T follicular helper cell (primary cell): ENCODE measurements at regions not wholly inside any gene's neighbourhood (a gene's known extent, or its start where the extent isn't known, plus 50 kb on each side); places are given as distances from the start of the nearest gene placed in this dataset.
"Not testable (repeated sequence)": the region's sequence is repeated elsewhere in the genome, so short reads cannot be mapped to it uniquely, and the experiment has no call there.

ENCODE experiments used
- DNase-seq: peaks from one replicate; pipeline ENCODE4 v3.0.0-alpha.2; 2020; ENCODE audit warnings: low read depth

DNA sequence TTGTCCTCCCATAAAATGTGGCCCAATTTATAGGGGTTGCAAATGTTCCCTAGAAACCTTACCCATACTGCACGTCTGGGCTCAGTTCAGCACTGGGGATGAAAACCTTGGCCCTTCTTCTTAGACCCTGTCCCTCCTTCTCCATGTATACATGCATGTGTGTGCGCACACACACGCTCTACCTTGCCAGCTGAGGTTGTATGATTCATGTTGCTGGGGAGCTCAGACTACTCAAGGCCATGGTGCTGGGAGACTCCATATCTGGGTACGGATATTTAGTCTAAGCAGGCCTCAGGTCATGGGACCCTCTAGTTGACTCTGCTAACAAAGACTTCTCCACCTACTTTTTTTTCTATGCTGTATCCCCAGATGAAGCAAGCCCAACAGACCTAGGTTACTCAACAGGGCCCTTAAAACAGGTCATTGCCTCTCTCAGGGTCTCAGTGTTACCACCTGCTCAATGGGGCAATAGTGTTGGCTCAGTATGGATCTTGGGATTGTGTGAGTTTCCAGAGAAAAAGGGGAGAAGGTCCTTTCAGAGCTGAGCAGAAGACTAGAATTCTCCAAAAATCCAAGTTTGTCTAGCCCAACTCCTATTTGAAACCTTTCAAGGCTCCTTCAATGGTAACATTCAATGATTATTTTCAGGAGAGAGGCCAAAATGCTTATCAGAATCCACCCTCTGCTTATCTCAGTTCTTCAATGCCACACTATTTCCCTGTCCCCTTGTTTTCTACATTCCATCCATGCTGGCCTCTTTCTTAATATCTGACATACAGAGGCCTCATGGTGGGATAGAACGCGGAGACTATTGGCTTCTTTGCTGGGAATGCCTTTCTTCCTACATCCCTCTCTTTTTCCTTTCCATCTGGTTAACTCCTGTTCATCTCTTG, 123.6 kb upstream of the PITX1 start:
- no peak for DNase-seq

DNA sequence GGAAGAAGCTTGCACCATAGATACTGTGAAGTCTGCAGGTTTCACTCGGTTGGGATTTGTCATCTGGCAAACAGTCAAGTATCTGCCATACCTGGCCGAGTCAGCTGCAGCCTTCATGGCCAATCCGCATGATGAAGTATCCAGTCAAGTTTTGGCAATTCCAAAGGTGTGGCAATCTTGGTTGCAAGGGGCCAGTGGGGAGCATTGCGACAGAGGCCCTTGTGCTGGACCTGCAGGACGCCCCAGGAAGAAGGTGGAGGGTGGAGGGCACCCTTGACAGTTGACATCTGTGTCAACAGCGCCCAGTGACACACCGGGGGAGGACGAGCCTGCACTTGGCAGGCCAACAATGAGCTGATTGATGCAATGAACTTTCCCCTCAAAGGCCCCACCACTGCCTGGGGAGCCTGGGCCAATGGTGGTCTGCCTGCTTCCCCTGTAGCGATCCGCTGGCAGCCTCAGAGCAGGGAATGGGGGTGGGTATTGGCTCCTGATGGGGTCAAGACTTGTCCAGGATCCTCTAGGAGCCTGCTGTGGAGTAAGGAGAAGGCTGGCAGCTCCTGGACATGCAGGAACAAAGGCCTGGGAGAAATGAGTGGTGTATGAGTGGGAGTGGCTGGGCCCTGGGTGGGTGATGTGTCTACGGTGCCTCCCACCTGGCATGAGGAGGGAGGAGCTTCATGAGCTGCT, 122.8 kb upstream of the PITX1 start:
- DNase-seq: no peak

DNA sequence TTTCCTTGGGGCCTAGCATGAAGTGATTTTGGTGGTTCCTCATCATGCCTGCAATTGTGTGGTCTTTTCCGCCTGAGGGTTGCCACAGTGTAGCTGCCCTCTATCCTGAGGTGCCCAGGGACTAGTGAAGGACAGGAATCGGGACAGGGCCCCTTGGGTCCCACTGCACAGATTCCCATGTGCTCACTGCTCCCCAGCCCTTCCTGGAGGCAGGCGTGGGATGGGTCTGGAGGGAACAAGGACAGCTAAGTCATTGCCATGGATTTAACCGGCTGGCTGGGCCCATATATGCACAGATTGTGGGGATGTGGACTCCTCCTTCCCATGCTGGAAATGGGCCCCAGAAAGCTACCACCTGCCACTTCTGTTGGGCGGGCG, 122.3 kb upstream of the PITX1 start:
- no peak for DNase-seq

DNA sequence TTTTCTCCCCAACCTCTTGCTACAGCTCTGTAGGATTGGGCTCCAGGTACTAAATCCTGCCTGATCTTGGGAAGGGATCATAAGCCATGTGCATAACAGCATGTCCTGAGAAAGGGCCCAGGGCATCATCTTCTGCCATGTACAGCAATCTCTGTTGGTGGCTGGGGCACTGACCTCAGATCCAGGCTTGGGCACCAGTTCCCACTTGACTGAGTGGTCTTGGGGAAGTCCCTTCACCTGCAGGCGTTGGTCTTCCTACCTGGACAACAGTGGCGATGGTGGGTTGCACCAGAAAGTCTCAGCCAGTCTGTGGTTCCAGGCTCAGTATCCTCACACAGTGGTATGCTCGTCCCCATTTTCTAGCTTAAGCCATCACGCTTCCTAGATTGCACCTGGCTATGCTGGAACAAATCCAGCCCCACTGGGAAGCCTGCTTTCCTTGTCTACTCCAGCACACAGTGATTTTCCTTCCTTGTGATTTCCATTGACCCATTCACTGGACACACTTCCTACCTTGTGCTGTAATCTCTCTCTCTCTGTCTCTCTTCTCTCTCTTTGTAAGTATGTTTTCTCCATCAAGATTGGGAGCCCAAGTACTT, 121.7 kb upstream of the PITX1 start:
- DNase-seq: no peak

DNA sequence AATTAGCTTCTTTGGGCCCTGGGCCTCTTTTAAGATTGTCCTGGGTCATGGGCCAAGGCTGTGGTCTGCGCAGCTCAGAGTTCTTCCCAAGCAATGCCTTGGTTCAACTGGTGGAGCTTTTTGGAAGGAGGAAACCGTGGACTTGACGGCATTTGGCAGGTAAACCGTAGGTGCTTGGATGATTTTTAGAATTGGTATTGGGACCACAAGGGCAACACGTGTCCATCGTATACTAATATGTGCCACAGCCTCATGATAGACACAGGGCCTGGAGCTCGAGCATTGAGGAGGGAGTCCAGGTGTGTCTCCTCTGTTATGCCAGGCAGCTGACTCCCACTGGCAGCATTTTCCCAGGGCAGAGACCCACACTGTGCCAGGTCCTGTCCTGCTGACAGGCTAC, 120.9 kb upstream of the PITX1 start:
- no peak for DNase-seq

DNA sequence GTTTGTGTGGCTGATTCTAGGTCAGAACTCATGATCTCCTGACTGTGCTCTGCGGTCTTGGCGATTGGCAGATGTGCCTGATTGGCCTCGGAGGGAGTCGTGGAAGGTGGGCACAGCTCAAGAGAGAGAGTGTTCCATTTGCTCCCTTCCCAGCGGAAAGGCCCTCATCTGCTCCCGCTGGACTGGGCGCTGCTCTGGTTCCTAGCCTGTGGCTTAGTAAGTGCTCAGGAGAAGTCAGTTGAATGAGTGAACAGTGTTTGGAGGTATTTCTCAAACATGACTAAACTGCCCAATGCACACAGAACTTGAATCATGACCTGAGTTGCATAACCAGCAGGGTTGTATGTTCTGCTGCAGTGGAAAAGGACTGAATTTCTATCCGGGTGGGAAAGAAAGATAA, 120.2 kb upstream of the PITX1 start:
- DNase-seq: no peak

DNA sequence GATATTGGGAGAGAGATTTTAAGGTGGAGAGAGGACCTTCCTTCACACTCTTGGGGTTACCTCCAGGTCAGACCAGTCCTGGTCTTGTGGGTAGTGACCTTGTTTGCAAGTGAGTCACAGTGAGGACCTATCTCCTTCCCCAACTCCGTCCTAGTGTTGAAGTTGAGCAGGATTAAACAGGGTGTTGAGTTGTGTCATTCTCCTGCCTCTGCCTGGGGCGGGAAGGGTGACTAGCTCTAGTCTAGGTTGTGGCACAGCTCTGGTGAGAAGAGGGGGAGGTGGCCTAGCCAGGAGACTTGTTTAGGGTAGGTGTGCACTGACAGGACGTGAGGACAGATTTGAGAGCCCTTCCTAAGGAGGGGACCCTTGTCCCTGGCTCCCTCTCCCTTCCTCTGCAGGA, 119.6 kb upstream of the PITX1 start:
- DNase-seq: no peak

DNA sequence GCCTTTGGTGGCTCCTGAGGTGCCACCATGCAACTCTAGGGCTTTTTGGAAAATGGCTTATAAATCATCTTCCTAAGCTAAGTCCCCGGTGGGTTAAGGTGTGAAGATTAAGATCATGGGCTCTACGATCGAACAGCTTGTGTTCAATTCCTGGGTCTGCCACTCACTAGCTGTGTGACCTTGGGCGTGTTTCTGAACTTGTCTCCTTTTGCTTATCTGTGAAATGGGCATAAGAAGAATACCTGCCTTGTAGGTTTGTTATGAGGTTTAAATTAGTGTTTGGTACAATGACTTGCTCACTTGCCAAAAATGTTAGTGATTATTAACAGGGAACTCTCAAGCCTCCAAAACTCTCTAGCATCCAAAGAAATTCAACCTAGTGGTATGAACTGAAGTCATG, 119.2 kb upstream of the PITX1 start:
- no peak for DNase-seq

DNA sequence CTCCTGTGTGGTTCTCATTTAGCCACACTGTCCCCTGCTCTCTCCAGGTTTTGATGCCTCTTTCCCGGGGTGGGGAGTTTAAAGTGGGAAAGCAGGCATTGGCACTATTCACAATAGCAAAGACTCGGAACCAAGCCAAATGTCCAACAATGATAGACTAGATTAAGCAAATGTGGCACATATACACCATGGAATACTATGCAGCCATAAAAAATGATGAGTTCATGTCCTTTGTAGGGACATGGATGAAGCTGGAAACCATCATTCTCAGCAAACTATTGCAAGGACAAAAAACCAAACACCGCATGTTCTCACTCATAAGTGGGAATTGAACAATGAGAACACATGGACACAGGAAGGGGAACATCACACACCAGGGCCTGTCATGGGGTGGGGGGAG, 117.6 kb upstream of the PITX1 start:
- not testable (repeated sequence) for DNase-seq

DNA sequence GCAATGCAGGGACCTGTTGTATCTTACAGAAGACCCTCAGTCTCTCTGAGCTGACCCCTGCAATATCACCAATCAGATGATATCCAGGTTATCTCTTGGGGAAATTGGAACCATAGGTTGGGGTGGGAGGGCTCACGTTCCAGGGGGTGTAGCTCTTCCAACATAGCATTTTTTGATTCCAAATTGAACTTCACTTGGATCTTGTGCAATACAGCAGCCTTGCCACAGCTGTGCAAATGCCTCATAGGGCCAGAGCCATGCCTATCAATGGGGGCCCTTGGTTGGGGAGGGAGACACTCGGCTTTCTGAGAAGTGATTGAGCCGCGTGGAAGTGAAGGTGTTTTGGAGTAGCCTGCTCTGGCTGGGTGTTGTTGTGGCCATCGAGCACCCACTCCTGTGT, 117.2 kb upstream of the PITX1 start:
- no peak for DNase-seq

DNA sequence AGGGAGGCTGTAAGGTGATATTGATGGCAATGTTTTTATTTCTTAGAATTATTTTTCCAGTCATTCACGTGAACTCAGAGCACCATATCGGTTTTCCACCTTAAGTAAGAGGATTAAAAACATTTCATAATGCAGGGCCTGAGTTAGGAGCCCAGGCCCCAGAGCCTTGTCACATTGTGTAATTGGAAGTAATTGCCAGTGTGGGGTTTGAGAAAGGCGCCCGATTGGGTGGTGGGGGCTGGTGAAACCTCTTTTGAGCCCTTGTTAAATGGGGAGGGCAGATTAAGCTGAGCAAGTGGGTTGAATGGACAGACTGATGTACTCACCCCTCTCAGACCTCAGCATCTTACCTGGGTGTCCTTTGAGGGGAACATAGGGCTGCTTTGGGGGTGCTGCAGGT, 116.7 kb upstream of the PITX1 start:
- no peak for DNase-seq

DNA sequence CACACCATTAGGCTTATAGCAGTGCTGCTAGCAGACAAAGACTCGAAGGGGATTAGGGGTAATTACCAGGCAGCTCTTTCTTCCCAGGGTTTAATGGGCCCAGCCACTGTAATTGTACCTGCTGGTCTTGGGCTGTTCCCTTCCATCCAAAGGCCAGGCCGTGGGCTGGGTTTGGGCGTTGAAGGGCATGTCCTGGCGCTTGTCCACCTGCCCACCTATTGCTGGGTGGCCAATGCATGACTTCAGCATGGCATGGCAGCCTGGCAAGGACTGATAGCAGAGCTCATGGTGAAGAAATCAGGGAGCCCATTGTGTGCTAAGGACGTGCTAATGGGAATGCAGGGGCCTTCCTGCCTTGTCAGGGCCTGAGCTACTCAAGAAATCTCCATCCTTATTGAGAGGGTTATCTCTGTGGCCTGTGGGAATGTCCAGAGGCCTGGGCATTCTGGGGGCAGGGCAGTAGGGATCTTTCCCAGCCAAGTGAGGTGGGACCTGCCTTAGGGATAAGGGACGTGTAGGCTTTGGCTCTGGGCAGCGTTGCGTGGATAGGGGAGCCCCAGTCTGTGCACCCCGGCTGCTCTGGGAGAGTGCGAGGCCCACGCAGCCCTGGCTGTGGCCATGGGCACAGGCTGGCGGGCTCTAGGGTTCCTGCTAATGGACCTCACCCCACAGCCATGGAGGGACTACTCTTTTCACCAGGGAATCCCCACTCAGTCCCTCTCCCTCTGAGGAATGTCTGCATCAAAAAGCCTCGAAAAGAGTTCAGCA, 116.1 kb upstream of the PITX1 start:
- DNase-seq: no peak

DNA sequence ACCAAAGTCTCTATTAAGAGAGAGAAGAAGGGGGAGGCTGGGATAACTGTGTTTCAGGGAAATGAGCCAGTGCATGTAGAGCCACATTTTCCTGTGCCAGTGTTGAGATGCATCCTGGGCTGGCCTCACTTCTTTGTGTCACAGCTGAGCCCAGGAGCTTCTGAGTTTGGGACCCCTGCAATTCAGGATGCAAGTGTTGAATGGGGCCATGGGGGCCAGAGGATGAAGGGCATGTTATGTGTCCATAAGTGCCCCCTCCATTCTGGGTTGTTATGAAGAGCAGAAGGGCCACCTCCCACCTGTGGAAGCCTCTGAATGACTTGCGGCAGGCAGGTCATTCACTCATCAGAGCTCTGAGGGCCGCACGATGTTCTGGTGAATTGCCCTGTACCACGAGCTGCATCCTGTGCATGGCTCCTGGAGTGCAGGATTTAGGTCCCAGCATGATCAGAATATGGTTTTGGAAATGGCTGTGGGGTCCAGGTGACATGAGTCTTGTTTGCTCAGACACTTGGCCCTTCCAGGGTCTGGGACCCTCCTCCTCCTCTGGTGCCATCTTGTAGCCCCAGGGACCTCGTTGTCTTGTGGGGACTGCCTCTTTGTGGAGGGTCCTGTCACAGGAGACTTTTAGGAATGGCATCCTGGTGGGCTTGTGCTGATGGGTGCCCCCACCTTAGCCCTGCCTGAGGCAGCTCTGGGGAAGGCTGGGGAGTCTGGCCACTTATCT, 115.4 kb upstream of the PITX1 start:
- no peak for DNase-seq

DNA sequence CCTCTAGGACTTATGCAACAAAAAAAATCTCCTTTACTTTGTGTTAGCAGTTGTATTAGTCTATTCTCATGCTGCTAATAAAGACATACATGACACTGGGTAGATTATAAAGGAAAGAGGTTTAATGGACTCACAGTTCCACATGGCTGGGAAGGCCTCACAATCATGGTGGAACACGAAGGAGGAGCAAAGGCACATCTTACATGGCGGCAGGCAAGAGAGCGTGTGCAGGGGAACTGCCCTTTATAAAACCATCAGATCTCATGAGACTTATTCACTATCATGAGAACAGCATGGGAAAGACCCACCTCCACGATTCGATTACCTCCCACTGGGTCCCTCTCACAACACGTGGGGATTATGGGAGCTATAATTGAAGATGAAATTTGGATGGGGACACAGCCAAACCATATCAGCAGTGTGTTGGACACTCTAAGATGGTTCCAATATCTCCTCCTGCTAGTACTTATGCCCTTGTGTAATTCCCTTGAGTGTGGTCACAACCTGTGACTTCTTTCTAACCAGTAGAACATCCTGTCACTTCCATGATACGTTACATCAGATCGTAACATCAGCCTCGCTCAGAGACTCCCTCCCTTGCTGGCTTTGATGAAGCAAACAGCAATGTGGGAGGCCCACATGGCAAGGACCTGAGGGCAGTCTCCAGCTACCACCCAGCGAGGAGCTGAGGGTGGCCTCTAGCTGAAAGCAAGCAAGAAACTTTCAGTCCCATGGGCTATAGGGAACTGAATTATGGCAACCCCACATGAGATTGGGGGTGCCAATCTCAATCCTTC, 113.5 kb upstream of the PITX1 start:
- DNase-seq: no peak

DNA sequence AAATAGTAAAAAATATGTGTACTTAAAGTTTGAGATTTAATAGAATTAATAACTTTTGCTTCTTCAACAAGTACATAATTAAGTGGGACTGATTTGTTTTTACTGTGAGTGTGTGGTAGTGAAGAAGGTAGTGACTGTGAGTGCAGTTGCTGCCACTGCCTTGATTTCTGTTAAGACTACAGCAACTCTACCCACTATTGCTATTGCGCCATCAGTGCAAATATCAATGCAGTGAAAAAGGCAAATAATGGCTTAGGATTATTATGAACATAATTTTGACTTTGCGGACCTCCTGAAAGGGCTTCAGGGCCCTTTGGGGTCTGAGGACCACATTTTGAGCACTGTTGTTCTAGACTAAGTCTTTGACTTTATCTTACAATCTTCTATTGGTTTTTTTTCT, 112.0 kb upstream of the PITX1 start:
- no peak for DNase-seq

DNA sequence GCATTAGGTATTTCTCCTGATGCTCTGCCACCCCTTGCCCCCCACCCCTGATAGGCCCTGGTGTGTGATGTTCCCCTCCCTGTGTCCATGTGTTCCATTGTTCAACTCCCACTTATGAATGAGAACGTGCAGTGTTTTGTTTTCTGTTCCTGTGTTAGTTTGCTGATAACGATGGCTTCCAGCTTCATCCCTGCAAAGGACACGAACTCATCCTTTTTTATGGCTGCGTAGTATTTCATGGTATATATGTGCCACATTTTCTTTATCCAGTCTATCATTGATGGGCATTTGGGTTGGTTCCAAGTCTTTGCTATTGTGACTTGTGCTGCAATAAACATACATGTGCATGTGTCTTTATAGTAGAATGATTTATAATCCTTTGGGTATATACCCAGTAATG, 109.7 kb upstream of the PITX1 start:
- not testable (repeated sequence) for DNase-seq

DNA sequence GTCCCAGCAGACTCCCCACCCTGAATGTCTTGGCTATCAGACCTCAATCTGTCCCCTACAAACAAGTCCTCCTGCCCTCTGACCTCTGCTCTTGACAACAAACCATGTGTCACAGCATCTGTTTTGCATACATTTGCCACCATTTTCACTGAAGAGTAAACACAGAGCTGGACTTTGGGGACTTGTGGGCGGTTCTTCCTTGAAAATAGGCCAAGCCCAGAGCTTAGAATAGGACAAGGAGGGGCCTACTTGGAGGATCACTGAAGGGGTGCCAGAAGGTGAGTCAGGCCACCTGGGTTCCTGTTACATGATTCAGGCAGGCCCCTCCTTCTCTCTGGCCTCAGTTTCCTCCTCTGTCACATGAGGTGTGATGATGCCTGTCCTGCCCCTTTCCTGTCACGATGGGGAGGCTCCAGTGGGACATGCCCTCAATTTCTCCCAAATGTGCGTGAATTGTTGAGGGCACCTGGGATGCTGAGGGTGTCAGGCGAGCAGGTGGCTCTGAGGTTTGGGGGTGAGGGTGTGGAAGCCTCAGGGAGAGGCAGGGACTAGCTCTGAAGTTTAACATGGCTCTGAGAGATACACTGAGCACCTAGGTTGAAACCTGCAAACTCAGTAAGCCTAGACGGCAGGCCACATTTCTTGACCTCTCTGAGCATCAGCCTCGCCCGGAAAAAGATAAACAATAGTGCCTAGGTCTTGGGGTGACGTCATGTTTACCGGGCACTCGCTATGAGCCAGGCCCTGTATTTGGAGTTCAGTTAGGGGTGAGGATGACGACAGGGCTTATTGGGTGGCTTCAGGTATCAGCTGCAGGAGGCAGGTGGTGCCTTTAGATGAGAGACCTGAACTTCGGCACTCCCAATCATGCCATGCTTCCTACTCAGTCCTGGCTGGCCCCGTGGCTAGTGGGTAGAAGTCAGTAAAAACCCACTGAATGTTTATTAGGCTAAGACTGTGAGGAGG, 107.6 kb upstream of the PITX1 start:
- DNase-seq: no peak

DNA sequence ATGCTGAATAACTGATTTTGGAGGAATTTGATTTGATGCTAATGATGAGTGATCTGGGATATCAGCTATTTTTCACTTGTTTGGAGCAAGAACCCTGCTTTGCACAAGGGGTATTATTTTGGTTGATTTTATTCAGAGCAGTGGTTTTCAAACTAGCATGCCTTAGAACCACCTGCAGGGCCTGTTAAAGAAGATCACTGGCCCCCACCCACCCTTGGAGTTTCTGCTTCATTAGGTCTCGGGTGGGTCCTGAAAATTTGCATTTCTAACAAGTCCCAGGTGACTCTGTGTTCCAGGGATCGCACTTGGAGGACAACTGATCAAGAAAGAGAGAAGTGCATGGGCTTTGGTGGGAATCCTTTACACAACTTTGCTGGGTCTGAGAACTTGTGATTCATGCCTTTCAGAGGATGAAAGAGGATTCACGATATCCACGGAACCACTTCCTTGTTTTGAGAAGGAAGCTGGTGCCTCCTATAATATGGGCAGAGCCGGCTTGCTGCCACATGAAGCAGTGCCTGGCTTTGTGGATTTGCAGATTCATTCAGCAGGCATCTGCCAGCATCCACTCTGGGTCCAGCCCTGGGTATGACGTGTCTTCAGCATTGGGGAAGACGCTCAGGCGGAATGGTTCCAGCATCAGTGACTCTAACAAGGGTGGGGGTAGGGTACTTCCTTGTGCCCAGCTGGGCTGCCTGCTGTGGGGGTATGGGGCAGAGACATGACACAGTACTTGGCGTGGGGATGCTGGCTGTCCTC, 106.6 kb upstream of the PITX1 start:
- no peak for DNase-seq
